Pulmonary artery endothelial cell (primary cell): ENCODE measurements at regions not wholly inside any gene's neighbourhood (a gene's known extent, or its start where the extent isn't known, plus 50 kb on each side); places are given as distances from the start of the nearest gene placed in this dataset.
"Not testable (repeated sequence)": the region's sequence is repeated elsewhere in the genome, so short reads cannot be mapped to it uniquely, and the experiment has no call there.

Source experiments
- DNase-seq: peaks from one replicate; pipeline ENCODE4 v3.0.0-alpha.2; 2011; ENCODE audit warnings: low read depth, low spot score

DNA sequence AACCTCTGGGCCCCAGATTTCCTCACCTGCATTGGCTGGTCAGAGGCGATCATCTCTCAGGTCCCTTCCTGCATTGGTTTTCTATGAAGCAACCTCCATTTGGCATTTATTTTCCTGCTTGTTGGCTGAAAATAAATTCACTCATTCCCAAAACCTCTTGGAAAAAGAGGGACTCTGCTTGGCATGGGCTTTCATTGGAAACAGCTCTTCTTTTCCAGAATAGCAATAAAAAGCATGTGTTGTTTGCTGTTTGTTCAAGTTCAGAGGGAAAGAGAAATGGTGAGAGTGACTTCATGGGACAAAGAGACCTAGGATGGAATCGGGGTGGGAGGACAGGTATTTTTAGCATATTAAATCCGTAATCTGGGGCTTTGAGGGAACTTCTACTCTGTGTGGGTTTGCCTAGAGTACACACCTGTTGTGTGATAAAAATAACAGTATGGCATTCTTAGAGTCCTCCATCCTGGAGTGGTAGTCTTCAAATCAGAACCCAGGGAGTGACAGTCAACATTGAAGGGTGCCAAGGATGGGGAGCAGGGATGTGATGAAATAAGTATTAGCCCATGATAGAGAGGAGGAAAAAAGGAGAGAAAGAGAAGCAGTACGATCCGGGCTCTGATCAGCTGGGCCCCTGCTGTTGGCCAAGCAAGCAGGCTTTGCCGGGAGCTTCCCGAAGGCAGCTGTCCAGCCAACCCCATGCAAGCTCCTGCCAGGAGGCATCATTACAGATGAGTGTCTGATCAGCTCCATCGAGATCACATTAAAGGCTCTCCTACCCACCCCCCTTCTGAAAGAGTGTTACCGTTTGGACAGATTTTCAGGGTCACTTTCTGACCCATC lies 131.9 kb upstream of the NFIA start:
- no peak for DNase-seq

DNA sequence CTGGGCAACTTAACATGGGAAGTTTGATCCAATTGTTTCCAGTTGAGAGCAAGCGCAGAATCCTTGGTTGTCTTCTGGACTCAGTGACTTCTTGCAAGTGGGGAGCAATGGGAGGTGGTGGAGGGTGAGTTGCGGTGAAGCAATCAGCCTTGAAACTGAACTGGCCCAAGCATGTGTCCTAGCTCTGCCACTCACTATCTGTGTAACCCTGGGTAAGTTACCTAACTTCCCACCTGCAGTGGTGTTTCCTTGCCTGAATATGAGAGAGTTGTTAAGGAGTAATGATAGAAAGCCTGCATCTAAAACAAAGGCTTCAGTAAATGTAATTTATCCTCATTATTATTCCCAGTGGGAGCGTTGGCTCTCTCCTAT lies 132.5 kb upstream of the NFIA start:
- DNase-seq = no peak

DNA sequence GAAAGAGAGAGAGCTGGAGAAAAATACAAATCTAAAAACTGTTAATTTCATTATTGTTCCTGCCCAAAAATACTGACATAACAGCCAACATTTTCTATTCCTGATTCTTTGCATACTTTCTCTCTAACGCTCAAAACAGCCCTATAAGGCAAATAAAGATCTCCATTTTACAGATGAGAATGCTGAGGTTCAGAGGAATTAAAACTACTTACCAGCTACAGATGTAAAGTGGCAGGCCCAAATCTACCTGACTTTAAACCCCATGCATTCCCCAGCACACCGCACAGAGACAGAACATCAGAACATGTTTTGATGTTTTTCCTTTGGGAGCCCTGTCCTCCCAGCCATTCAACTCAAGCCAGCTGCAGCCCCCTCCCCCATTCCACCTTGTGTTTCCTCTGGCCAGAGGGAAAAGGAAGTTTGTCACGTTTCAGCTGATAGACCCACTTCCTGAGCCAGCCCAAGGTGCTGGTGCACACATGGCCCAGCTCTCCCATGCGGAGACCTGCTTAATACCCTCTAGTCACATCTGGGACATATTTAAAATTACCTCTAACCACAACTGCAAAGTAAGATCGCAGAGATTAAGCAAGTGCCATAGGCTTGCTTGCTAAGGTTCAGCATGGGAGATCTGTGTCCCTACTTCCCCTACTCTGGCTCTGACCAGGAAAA lies 133.1 kb upstream of the NFIA start:
- DNase-seq = peak; percentile 41

DNA sequence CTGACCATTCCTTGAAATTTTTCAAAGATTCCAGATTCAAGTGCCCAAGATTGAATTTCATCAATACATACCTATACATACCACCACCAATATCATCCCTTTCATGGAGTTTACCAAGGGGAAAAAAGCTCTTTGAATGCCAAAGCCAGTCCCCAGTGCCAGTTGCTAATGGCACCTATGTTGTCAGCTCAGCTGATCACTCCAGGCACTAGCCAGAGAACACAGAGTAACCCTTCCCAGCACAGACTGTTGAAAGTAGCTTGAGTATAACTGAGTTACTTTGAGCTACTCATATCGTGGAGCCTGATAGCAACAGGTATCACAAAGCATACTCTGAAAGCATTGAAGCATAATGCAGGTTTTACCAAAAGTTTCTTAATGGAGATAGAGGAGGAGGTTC lies 133.9 kb upstream of the NFIA start:
- DNase-seq = no peak

- DNase-seq = no peak
Observed at GRCh38 chr1:60947367-60947766, 135.0 kb upstream of the NFIA start.

GRCh38 chr1:60942896-60943638 lies 139.3 kb upstream of the NFIA start:
- DNase-seq = no peak

GRCh38 chr1:60942291-60942690 lies 140.1 kb upstream of the NFIA start:
- DNase-seq = no peak

- DNase-seq = not testable (repeated sequence)
Observed at GRCh38 chr1:60940685-60941084, 141.7 kb upstream of the NFIA start.

DNA sequence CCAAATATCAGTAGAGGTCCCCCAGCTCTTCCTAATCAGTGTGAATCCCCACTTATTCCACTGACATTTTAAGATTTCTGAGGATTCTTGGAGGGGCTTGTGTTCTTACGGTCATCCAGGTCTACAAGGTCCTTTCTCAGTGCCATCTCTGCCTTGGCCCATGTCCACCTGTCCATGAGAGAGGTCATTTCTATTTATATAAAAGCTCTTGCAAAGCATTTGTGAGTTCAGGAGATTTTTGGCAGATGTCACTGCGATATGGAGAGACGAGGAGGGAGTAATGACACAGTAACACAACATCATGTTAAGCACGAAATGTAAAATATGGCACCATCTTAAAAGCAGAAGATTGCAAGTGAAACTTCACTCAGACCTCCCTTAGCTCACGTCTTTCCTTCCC lies 144.6 kb upstream of the NFIA start:
- no peak for DNase-seq

GRCh38 chr1:60936591-60937342 lies 145.6 kb upstream of the NFIA start:
- DNase-seq = no peak

- DNase-seq = no peak
Observed at GRCh38 chr1:60936163-60936562, 146.2 kb upstream of the NFIA start.

GRCh38 chr1:60935599-60936110 lies 146.7 kb upstream of the NFIA start:
- DNase-seq = no peak

GRCh38 chr1:60930130-60930529 lies 152.2 kb upstream of the NFIA start:
- no peak for DNase-seq

DNA sequence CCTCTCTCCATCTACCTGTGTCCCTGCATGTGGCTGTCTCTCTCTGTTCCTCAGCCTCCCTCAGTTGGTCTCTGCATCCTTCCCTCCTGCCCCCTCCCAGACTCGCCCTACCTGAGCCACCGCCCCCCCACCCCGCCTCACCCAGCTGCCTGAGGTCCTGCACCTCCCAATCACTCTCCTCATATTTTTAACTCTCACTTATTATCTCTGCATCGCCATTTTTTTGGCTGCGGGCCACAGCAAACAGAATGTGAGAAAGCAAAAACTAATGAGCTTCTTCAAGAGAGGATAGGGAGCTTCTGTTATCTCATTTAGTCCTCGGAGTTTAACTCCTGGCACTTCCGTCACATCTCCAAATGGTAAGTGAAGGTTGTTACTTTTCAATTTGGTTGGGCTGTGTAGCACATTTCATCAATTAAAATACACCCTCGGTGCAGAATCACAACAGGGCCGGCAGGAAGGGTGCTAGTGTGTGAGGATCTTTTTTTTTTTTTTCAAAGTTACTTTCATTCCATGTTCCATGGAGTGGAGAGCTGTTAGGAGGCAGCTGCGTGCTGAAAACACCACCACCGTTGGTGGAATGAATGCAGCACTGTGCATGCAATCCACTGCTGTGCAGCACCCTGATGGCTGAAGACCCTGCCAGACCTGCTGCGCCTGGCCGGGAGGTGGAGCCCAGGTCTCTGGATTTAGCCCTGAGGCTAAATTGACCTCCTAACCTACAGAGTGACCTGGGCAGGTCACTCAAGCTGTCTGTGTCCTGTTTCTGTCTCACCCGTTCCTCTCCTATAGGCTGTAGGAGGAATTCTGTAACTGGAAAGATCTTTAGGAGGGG lies 157.2 kb upstream of the NFIA start:
- DNase-seq = no peak

DNA sequence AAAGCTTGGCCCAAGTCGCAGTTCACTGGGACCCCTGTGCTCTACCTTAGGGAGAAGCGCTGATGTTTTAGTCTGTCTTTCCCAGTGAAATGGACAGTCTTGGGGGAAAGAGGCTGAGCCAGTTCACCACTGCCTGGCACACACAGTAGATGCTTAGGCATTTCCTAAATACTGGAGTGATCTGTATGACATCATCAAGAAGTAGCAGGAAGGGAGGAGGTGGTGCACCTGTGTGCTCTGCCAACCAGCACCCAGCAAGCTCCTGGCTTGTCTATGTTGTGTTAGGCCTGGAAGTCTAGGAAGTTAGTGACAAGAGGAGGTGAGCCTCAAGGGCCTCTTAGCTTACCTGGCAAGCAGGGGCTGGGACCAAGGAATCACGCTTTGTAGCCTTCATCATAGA lies 158.2 kb upstream of the NFIA start:
- no peak for DNase-seq

GRCh38 chr1:60923389-60924087 lies 158.8 kb upstream of the NFIA start:
- no peak for DNase-seq

GRCh38 chr1:60922304-60922703 lies 160.1 kb upstream of the NFIA start:
- DNase-seq = no peak

DNA sequence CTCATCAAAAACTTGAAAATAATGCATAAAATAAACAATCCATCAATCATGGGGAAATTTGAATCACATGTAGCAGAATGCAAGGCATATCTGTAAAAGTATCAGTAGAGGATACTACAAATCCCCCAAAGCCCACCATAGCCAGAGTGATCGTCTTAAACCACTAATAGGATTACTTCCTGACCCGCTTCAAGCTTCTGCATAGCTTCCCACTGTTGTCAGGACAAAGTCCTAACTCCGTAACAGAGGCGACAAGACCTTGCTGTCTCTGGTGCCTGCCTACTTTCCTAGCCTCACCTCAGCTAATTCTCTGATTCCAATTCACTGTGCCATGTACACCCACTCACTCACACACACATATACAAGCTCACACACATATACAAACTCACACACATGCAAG lies 161.2 kb upstream of the NFIA start:
- no peak for DNase-seq

DNA sequence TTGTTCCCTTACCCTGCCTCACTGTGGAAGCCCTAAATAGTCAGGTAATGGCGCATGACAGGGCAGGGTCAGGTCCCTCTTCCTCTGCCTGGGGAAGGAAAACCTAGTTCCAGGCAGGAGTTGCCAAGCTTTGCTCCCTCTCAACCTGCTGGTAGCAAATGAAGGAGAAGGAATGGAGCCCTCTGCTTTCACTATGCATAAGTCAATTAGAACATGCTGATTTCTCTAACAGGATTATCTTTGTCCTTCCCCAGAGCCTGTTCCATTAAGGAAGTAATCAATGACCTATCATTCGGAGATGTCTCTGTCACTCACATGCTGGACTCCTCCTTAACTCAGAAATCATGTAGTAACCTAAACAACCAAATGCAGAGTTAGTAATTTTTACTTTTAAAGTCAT lies 161.8 kb upstream of the NFIA start:
- DNase-seq = no peak

DNA sequence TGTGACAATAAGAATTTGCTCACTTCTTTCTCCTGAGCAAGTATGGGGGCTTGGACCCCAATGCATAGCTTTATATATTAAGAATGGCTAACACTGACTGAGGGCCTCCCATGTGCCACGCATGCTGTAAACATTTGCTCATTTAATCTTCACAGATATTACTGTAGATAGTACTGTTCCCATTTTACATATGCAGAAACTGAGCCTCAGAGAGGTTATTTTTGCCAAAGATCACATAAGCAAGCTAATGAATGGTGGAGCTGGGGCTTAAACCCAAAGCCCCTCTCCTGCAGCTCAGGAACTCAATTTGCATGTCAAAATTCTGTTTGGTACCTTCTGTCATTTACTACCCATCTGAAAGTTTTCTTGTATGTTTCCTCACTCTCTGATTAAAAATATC lies 163.5 kb upstream of the NFIA start:
- no peak for DNase-seq
